Colonic mucosa (tissue), 4 donors: ENCODE measurements at regions not wholly inside any gene's neighbourhood (a gene's known extent, or its start where the extent isn't known, plus 50 kb on each side); places are given as distances from the start of the nearest gene placed in this dataset.
"Not testable (repeated sequence)": the region's sequence is repeated elsewhere in the genome, so short reads cannot be mapped to it uniquely, and the experiment has no call there.

Experiments used
- DNase-seq: peaks from one replicate; pipeline ENCODE4 v3.0.0-alpha.2; 2020
- H3K27ac ChIP-seq: fragments of 200-600 bp; one replicate; pipeline ENCODE4 v1.8.0; 2021
- H3K27me3 ChIP-seq: fragments of 200-600 bp; one replicate; pipeline ENCODE4 v1.8.0; 2021
- H3K36me3 ChIP-seq: fragments of 200-600 bp; one replicate; pipeline ENCODE4 v1.8.0; 2021
- H3K4me1 ChIP-seq: fragments of 200-600 bp; one replicate; pipeline ENCODE4 v1.8.0; 2021; ENCODE audit warnings: mild to moderate bottlenecking
- H3K4me3 ChIP-seq: fragments of 200-600 bp; one replicate; pipeline ENCODE4 v1.8.0; 2021
- H3K9ac ChIP-seq, 2 donors: one replicate each; pipeline ENCODE4 v1.7.0; 2013; ENCODE audit warnings: control low read depth in 2 of 2, low read depth in 2 of 2, low read length in 2 of 2
- H3K9me3 ChIP-seq: fragments of 200-600 bp; one replicate; pipeline ENCODE4 v1.8.0; 2021
- CTCF ChIP-seq: fragments of 200-600 bp; IDR thresholded peaks from one replicate; pipeline ENCODE4 v1.8.0; 2022; ENCODE audit warnings: antibody characterized with exemption, mild to moderate bottlenecking
- intact Hi-C: fragments of 100-400 bp; cut with DNase I; formaldehyde crosslinking; loops from one replicate; pipeline ENCODE4 v1.14.1; 2022
- donor health status: healthy.
- donor health status: DM: no; HTN: no; CAD: no.
- donor health status: DM: no; HTN: no; CAD: no.

GRCh38 chr14:41457393-41457792, 149.3 kb upstream of the LRFN5 start:
- intact Hi-C loops = no loop called here

DNA sequence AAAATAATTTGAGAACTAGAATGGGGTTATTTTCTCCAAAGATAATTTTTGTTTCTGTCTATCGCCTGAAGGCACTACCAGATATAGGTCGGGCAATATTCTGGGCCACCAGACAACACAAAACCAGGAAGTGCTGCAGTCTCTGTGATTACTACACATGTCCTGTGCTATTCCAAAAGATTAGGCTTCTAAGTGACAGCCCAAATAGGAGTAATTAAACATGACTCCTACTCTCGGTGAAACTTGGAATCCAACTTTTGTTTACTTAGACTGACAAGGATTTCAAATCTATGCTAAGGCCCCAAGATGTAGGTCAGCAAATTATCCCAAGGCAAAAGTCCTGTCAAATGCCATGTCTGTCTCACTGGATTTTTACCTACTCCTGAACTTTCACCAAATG, 157.6 kb upstream of the LRFN5 start:
- no peaks in the 10 kb centered on the region for H3K9me3 ChIP-seq
- H3K4me3 ChIP-seq = no peak overlapping the region
- H3K36me3 ChIP-seq = no peaks in the 10 kb centered on the region
- no peaks in the 10 kb centered on the region for H3K27me3 ChIP-seq
- no peaks in the 10 kb centered on the region for H3K4me1 ChIP-seq
- no peak for DNase-seq
- TF ChIP-seq CTCF = no peak
- H3K9ac ChIP-seq = no peak overlapping the region
- intact Hi-C loops = no loop called here
- H3K27ac ChIP-seq = no peak overlapping the region

More at GRCh38 chr14:41457393-41457792, 149.3 kb upstream of the LRFN5 start:
- Histone ChIP-seq H3K4me1 (no peaks in the 10 kb centered on the region), H3K27me3 (no peaks in the 10 kb centered on the region), H3K36me3 (no peaks in the 10 kb centered on the region), H3K9ac (no peak overlapping the region), H3K9me3 (no peaks in the 10 kb centered on the region), H3K4me3 (no peak overlapping the region), H3K27ac (no peak overlapping the region)
- TF ChIP-seq CTCF = no peak
- no peak for DNase-seq

- Histone ChIP-seq H3K4me3 (no peak overlapping the region), H3K36me3 (no peaks in the 10 kb centered on the region), H3K4me1 (no peaks in the 10 kb centered on the region), H3K9ac (no peak overlapping the region), H3K9me3 (no peaks in the 10 kb centered on the region), H3K27ac (no peak overlapping the region), H3K27me3 (no peaks in the 10 kb centered on the region)
- no peak for TF ChIP-seq CTCF
- intact Hi-C loops = no loop called here
- DNase-seq = no peak
Observed at GRCh38 chr14:41446008-41446407, 160.7 kb upstream of the LRFN5 start.

DNA sequence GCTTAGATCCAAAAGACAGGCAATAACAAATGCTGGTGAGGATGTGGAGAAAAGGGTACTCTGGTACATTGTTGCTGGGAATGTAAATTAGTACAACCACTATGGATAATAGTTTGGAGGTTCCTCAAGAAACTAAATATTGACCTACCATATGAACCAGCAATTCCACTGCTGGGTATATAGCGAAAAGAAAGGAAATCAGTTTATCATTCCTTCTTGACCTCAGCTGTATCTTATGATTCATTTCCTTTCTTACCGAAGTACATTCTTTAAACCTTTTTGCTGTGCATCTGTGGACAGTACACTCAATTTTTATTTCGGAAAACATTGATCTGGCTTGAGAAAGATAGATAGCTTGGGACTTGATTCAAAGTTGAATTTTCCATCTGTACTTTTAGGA, 183.2 kb upstream of the LRFN5 start:
- no peaks in the 10 kb centered on the region for H3K4me1 ChIP-seq
- H3K4me3 ChIP-seq = no peak overlapping the region
- H3K27me3 ChIP-seq = no peaks in the 10 kb centered on the region
- intact Hi-C loops = no loop called here
- no peak overlapping the region for H3K9ac ChIP-seq
- H3K27ac ChIP-seq = no peak overlapping the region
- no peaks in the 10 kb centered on the region for H3K36me3 ChIP-seq
- DNase-seq = no peak
- H3K9me3 ChIP-seq = no peaks in the 10 kb centered on the region
- no peak for TF ChIP-seq CTCF

DNA sequence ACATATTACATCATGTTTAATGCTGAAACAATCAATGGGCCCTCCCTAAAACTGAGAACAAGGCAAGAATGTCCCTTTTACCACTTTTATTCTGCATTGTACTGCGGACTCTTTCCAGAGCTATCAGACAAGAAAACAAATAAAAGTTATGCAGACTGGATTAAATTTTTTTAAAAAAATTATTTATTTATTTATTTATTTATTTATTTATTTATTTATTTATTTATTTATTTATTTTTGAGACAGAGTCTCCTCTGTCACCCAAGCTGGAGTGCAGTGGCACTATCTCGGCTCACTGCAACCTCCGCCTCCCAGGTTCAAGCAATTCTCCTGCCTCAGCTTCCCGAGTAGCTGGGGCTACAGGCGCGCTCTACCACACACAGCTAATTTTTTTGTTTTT, 185.4 kb upstream of the LRFN5 start:
- H3K27me3 ChIP-seq, H3K9ac ChIP-seq, intact Hi-C loops, DNase-seq, H3K9me3 ChIP-seq, H3K27ac ChIP-seq, H3K4me1 ChIP-seq, H3K36me3 ChIP-seq, H3K4me3 ChIP-seq: not testable (repeated sequence)

DNA sequence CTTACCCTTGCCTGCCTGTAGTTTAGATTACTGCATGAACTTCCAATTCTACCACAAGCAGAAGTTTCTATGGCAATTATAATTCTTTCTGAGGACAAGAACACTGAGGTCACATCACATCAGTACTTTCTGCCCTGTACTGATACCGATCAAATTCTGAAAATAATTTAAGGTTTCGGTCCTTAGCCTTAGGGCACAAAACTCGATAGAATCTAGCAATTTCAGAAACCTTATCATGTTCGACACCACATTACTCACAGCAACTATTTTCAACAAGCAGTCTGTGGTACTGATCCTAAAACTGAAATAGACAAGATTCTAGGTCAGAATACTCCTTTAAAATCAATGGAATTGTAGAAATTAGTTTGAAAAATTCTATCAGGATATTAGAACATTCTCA, 187.0 kb upstream of the LRFN5 start:
- Histone ChIP-seq H3K4me3 (no peak overlapping the region), H3K36me3 (no peaks in the 10 kb centered on the region), H3K4me1 (no peaks in the 10 kb centered on the region), H3K27ac (no peak overlapping the region), H3K27me3 (no peaks in the 10 kb centered on the region), H3K9ac (no peak overlapping the region), H3K9me3 (no peaks in the 10 kb centered on the region)
- no peak for DNase-seq
- intact Hi-C loops = no loop called here
- no peak for TF ChIP-seq CTCF
